ENCODE measurements at regions not wholly inside any gene's neighbourhood (a gene's known extent, or its start where the extent isn't known, plus 50 kb on each side); places are given as distances from the start of the nearest gene placed in this dataset.

- ChIA-PET CTCF (no interaction called here), POLR2A (interaction anchor here (0.5 kb wide), 1 partner anchor 379 kb away, joined by 3 read pairs; no protein-coding TSS in a partner anchor)
- DNase-seq (ENCODE audit: extremely low spot score), result no peak
- TF ChIP-seq L3MBTL2 (conservative IDR thresholded peaks at IDR 0.05), result no peak
- no peak for TF ChIP-seq TARDBP (IDR thresholded peaks at IDR 0.05)
- no peak for TF ChIP-seq ARNT (IDR thresholded peaks at IDR 0.05)
Observed at GRCh38 chr1:108050158-108050557, 85.2 kb upstream of the VAV3 start.

- DNase-seq (ENCODE audit: extremely low spot score), result peak; percentile 72
- POLR2A ChIA-PET, result no interaction called here
- TF ChIP-seq FOXM1 (IDR thresholded peaks at IDR 0.05; ENCODE audit: borderline replicate concordance), result no peak
- TF ChIP-seq FOXK2 (IDR thresholded peaks at IDR 0.05), result no peak
- TF ChIP-seq HDGF (IDR thresholded peaks at IDR 0.05; ENCODE audit: borderline replicate concordance), result no peak
- no peak for TF ChIP-seq FOXA1 (IDR thresholded peaks at IDR 0.05)
- TF ChIP-seq PKNOX1 (IDR thresholded peaks at IDR 0.05), result no peak
- no peak for TF ChIP-seq ZNF384 (IDR thresholded peaks at IDR 0.05)
- no peak for TF ChIP-seq SUZ12 (IDR thresholded peaks at IDR 0.05)
- TF ChIP-seq SP1 (IDR thresholded peaks at IDR 0.05), result no peak
- no peak for TF ChIP-seq ELF4 (IDR thresholded peaks at IDR 0.05)
- no peak for TF ChIP-seq NFRKB (IDR thresholded peaks at IDR 0.05)
- TF ChIP-seq LEF1 (IDR thresholded peaks at IDR 0.05; ENCODE audit: borderline replicate concordance), result no peak
- no peak for TF ChIP-seq TARDBP (IDR thresholded peaks at IDR 0.05)
- TF ChIP-seq ARNT (IDR thresholded peaks at IDR 0.05), result no peak
- no peak for TF ChIP-seq BHLHE40 (IDR thresholded peaks at IDR 0.05; ENCODE audit: borderline replicate concordance)
- no peak for TF ChIP-seq CTBP1 (IDR thresholded peaks at IDR 0.05; ENCODE audit: borderline replicate concordance)
- no peak for TF ChIP-seq L3MBTL2 (conservative IDR thresholded peaks at IDR 0.05)
- CTCF ChIA-PET, result interaction anchor here (0.7 kb wide), 1 partner anchor 469 kb away, joined by 3 read pairs; no protein-coding TSS in a partner anchor
Observed at GRCh38 chr1:108049178-108049819, 84.3 kb upstream of the VAV3 start.

- no peak for TF ChIP-seq L3MBTL2 (conservative IDR thresholded peaks at IDR 0.05)
- no peak for TF ChIP-seq NFRKB (IDR thresholded peaks at IDR 0.05)
- TF ChIP-seq LEF1 (IDR thresholded peaks at IDR 0.05; ENCODE audit: borderline replicate concordance), result no peak
- POLR2A ChIA-PET, result no interaction called here
- no peak for DNase-seq (ENCODE audit: extremely low spot score)
- CTCF ChIA-PET, result interaction anchor here (0.7 kb wide), 1 partner anchor 470 kb away, joined by 3 read pairs; no protein-coding TSS in a partner anchor
Observed at GRCh38 chr1:108048301-108049177, 83.6 kb upstream of the VAV3 start.

GRCh38 chr1:108047085-108047484, 82.1 kb upstream of the VAV3 start:
- no peak for TF ChIP-seq TARDBP (IDR thresholded peaks at IDR 0.05)
- TF ChIP-seq HDGF (IDR thresholded peaks at IDR 0.05; ENCODE audit: borderline replicate concordance), result no peak
- no peak for TF ChIP-seq LEF1 (IDR thresholded peaks at IDR 0.05; ENCODE audit: borderline replicate concordance)
- TF ChIP-seq CTBP1 (IDR thresholded peaks at IDR 0.05; ENCODE audit: borderline replicate concordance), result no peak
- TF ChIP-seq FOXK2 (IDR thresholded peaks at IDR 0.05), result no peak
- TF ChIP-seq ELF4 (IDR thresholded peaks at IDR 0.05), result no peak
- no peak for TF ChIP-seq SUZ12 (IDR thresholded peaks at IDR 0.05)
- CTCF ChIA-PET, result no interaction called here
- POLR2A ChIA-PET, result no interaction called here
- no peak for DNase-seq (ENCODE audit: extremely low spot score)

GRCh38 chr1:108046026-108046425, 81.0 kb upstream of the VAV3 start:
- ChIA-PET CTCF (interaction anchor here (1.3 kb wide), 1 partner anchor 80 kb away, joined by 3 read pairs; no protein-coding TSS in a partner anchor), POLR2A (no interaction called here)
- TF ChIP-seq ARNT (IDR thresholded peaks at IDR 0.05), result no peak
- no peak for TF ChIP-seq L3MBTL2 (conservative IDR thresholded peaks at IDR 0.05)
- no peak for TF ChIP-seq TARDBP (IDR thresholded peaks at IDR 0.05)
- TF ChIP-seq FOXM1 (IDR thresholded peaks at IDR 0.05; ENCODE audit: borderline replicate concordance), result no peak
- TF ChIP-seq NFRKB (IDR thresholded peaks at IDR 0.05), result no peak
- TF ChIP-seq FOXK2 (IDR thresholded peaks at IDR 0.05), result no peak
- no peak for TF ChIP-seq SUZ12 (IDR thresholded peaks at IDR 0.05)
- no peak for TF ChIP-seq HDGF (IDR thresholded peaks at IDR 0.05; ENCODE audit: borderline replicate concordance)
- TF ChIP-seq ZNF384 (IDR thresholded peaks at IDR 0.05), result no peak
- TF ChIP-seq CTBP1 (IDR thresholded peaks at IDR 0.05; ENCODE audit: borderline replicate concordance), result no peak
- no peak for TF ChIP-seq SP1 (IDR thresholded peaks at IDR 0.05)
- TF ChIP-seq ELF4 (IDR thresholded peaks at IDR 0.05), result no peak
- no peak for TF ChIP-seq BHLHE40 (IDR thresholded peaks at IDR 0.05; ENCODE audit: borderline replicate concordance)
- no peak for TF ChIP-seq PKNOX1 (IDR thresholded peaks at IDR 0.05)
- TF ChIP-seq LEF1 (IDR thresholded peaks at IDR 0.05; ENCODE audit: borderline replicate concordance), result no peak
- TF ChIP-seq FOXA1 (IDR thresholded peaks at IDR 0.05), result no peak
- DNase-seq (ENCODE audit: extremely low spot score), result no peak

GRCh38 chr1:108045460-108045859, 80.5 kb upstream of the VAV3 start:
- TF ChIP-seq ZNF384 (IDR thresholded peaks at IDR 0.05) (no peak), FOXK2 (IDR thresholded peaks at IDR 0.05) (no peak), ARNT (IDR thresholded peaks at IDR 0.05) (no peak), FOXA1 (IDR thresholded peaks at IDR 0.05) (no peak), PKNOX1 (IDR thresholded peaks at IDR 0.05) (no peak), BHLHE40 (IDR thresholded peaks at IDR 0.05; ENCODE audit: borderline replicate concordance) (no peak), LEF1 (IDR thresholded peaks at IDR 0.05; ENCODE audit: borderline replicate concordance) (no peak), CTBP1 (IDR thresholded peaks at IDR 0.05; ENCODE audit: borderline replicate concordance) (no peak), FOXM1 (IDR thresholded peaks at IDR 0.05; ENCODE audit: borderline replicate concordance) (no peak), SUZ12 (IDR thresholded peaks at IDR 0.05) (no peak), SP1 (IDR thresholded peaks at IDR 0.05) (no peak)
- POLR2A ChIA-PET, result interaction anchor here (0.9 kb wide), 1 partner anchor 10 kb away, joined by 3 read pairs; no protein-coding TSS in a partner anchor
- CTCF ChIA-PET, result interaction anchor here (0.6 to 1.3 kb wide), 2 partner anchors 50 to 80 kb away, joined by 3 read pairs; no protein-coding TSS in a partner anchor
- DNase-seq (ENCODE audit: extremely low spot score), result no peak

Measured in HEK293T (cell line).